Fibroblast of lung (primary cell): ENCODE measurements at regions not wholly inside any gene's neighbourhood (a gene's known extent, or its start where the extent isn't known, plus 50 kb on each side); places are given as distances from the start of the nearest gene placed in this dataset.

Source experiments
- DNase-seq, 2 donors: peaks; one replicate each; pipeline versions ENCODE4 v3.0.0 to v3.0.0-alpha.2; 2010; ENCODE audit warnings: low read depth in 2 of 2
- H2AFZ ChIP-seq: 2 replicates; pipeline ENCODE4 v1.5.1; 2012; ENCODE audit warnings: low read length, control low read depth, inconsistent platforms
- H3K27ac ChIP-seq: 2 replicates; pipeline ENCODE4 v1.5.1; 2011; ENCODE audit warnings: low read length, control low read depth; ENCODE audit not compliant: insufficient read depth
- H3K27me3 ChIP-seq: 2 replicates; pipeline ENCODE4 v1.5.1; 2011; ENCODE audit warnings: mild to moderate bottlenecking, low read length; ENCODE audit not compliant: control insufficient read depth, insufficient read depth
- H3K36me3 ChIP-seq: 2 replicates; pipeline ENCODE4 v1.5.1; 2011; ENCODE audit warnings: low read length; ENCODE audit not compliant: control insufficient read depth, insufficient read depth
- H3K4me1 ChIP-seq: 2 replicates; pipeline ENCODE4 v1.5.1; 2011; ENCODE audit warnings: low read length; ENCODE audit not compliant: control insufficient read depth, insufficient read depth; ENCODE audit errors: extremely low read depth
- H3K4me2 ChIP-seq: 2 replicates; pipeline ENCODE4 v1.5.1; 2011; ENCODE audit warnings: low read length, control low read depth; ENCODE audit not compliant: insufficient read depth; ENCODE audit errors: extremely low read depth
- H3K4me3 ChIP-seq, 4 experiments: fragments of 200-600 bp in 1 of 4; sonication (generic) in 1 of 4; replicated peaks in 1 of 4; 2 replicates each; pipeline ENCODE4 v1.5.1; 2011 to 2016; ENCODE audit warnings: low read length in 4 of 4, low read depth in 3 of 4, mild to moderate bottlenecking in 3 of 4, control low read depth in 2 of 4, inconsistent platforms in 1 of 4, mixed read lengths in 1 of 4; ENCODE audit not compliant: insufficient read depth in 1 of 4; ENCODE audit errors: control extremely low read depth in 1 of 4
- H3K79me2 ChIP-seq: 2 replicates; pipeline ENCODE4 v1.5.1; 2012; ENCODE audit warnings: mild to moderate bottlenecking, low read length, inconsistent platforms; ENCODE audit not compliant: control insufficient read depth, insufficient read depth
- H3K9ac ChIP-seq: 2 replicates; pipeline ENCODE4 v1.5.1; 2011; ENCODE audit warnings: mild to moderate bottlenecking, low read length, control low read depth; ENCODE audit not compliant: insufficient read depth
- H3K9me3 ChIP-seq: 2 replicates; pipeline ENCODE4 v1.5.1; 2012; ENCODE audit warnings: low read depth, low read length; ENCODE audit not compliant: control insufficient read depth, insufficient read depth
- H4K20me1 ChIP-seq: 2 replicates; pipeline ENCODE4 v1.5.1; 2011; ENCODE audit warnings: low read length; ENCODE audit not compliant: control insufficient read depth, insufficient read depth; ENCODE audit errors: extremely low read depth
- EZH2 ChIP-seq: IDR thresholded peaks from 2 replicates; pipeline ENCODE4 v1.5.1; 2012; ENCODE audit warnings: low read length, control low read depth, mild to moderate bottlenecking; ENCODE audit errors: missing control alignments
- TF ChIP-seq, protein P1 (sequence below), 2 donors: IDR thresholded peaks in 1 of 2; conservative IDR thresholded peaks in 1 of 2; 1 replicate in 1 of 2; 2 replicates in 1 of 2; pipeline ENCODE4 v1.5.1; 2011 to 2012; ENCODE audit warnings: low read length in 2 of 2, control low read depth in 1 of 2, inconsistent platforms in 1 of 2, low read depth in 1 of 2, mild to moderate bottlenecking in 1 of 2

DNA sequence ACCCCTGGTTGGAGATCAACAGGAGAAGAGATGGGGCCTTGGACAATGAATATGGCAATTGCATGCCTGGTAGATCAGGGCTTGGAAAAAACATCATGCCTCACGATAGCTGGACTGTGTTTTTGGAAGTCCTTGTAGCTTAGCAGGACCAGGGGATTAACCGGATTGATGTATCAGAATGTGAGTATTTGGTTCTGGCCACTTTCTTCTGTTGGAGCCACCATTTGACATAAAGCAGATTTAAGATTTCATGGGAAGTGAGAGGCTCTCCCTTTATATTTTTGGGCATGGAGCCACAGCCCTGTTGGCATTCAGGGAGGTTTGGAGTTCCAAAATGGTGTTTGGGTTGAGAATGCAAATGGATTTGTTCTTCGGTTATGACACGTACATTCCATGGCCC lies 424.7 kb upstream of the MAF start:
- Histone ChIP-seq H4K20me1 (no peaks in the 10 kb centered on the region), H3K27ac (no peak overlapping the region), H3K9ac (no peak overlapping the region), H3K4me3 (no peak overlapping the region), H3K4me1 (no peaks in the 10 kb centered on the region), H3K27me3 (no peaks in the 10 kb centered on the region), H2AFZ (no peak overlapping the region), H3K4me2 (no peak overlapping the region), H3K36me3 (no peaks in the 10 kb centered on the region), H3K79me2 (no peaks in the 10 kb centered on the region), H3K9me3 (no peaks in the 10 kb centered on the region)
- TF ChIP-seq, protein P1, sequence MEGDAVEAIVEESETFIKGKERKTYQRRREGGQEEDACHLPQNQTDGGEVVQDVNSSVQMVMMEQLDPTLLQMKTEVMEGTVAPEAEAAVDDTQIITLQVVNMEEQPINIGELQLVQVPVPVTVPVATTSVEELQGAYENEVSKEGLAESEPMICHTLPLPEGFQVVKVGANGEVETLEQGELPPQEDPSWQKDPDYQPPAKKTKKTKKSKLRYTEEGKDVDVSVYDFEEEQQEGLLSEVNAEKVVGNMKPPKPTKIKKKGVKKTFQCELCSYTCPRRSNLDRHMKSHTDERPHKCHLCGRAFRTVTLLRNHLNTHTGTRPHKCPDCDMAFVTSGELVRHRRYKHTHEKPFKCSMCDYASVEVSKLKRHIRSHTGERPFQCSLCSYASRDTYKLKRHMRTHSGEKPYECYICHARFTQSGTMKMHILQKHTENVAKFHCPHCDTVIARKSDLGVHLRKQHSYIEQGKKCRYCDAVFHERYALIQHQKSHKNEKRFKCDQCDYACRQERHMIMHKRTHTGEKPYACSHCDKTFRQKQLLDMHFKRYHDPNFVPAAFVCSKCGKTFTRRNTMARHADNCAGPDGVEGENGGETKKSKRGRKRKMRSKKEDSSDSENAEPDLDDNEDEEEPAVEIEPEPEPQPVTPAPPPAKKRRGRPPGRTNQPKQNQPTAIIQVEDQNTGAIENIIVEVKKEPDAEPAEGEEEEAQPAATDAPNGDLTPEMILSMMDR (conservative IDR thresholded peaks at IDR 0.05 in 1 of 2, IDR thresholded peaks at IDR 0.05 in 1 of 2; ENCODE audit: low read depth in 1 of 2, low read length in 2 of 2), result no peak
- no peak for TF ChIP-seq EZH2
- DNase-seq, result no peak

DNA sequence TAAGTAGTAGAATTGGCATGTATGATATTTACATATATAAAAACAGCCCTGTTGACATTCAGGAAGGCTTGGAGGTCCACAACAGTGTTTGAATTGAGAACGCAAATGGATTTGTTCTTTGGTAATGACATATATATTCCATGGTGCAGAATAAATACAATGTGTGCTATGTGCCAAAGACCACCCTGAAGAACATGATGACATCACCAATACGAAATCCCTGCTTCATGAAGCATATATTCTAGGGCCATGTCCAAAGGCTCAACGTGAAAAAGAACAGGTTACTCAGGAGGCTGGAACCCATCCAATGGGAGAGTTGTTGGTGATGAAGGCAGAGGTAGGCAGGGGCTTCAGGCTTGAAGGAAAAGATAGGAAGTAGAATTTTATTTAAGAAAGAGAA lies 423.9 kb upstream of the MAF start:
- Histone ChIP-seq H3K79me2 (no peaks in the 10 kb centered on the region), H3K9me3 (no peaks in the 10 kb centered on the region), H3K27ac (no peak overlapping the region), H3K4me1 (no peaks in the 10 kb centered on the region), H3K9ac (no peak overlapping the region), H3K4me2 (no peak overlapping the region), H4K20me1 (no peaks in the 10 kb centered on the region), H3K36me3 (no peaks in the 10 kb centered on the region), H3K27me3 (no peaks in the 10 kb centered on the region), H2AFZ (no peak overlapping the region), H3K4me3 (no peak overlapping the region)
- no peak for TF ChIP-seq EZH2
- TF ChIP-seq, protein P1 (conservative IDR thresholded peaks at IDR 0.05 in 1 of 2, IDR thresholded peaks at IDR 0.05 in 1 of 2; ENCODE audit: low read depth in 1 of 2, low read length in 2 of 2), result no peak
- DNase-seq, result no peak

DNA sequence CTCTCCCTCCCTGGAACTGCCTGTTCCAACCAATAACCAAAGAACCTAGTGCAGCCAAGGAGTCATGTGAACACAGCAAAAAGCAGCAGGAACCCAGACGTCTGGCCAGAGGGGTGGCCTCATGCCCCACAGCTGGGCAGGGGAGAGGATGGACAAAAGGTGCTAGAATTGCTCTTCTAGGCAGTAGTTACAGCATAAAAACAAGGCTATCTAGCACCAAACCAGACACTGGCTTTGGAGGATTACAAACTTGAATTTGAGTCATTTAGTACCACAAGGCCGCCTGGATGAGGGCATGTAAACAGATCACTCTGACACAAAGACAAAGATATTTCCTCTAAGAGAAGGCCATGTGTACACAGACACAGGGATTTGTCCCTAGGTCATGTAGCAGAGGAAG lies 423.3 kb upstream of the MAF start:
- H3K36me3 ChIP-seq, result no peaks in the 10 kb centered on the region
- no peaks in the 10 kb centered on the region for H3K9me3 ChIP-seq
- no peak overlapping the region for H3K9ac ChIP-seq
- no peaks in the 10 kb centered on the region for H3K27me3 ChIP-seq
- no peak overlapping the region for H3K4me3 ChIP-seq
- no peak overlapping the region for H3K4me2 ChIP-seq
- H3K79me2 ChIP-seq, result no peaks in the 10 kb centered on the region
- TF ChIP-seq, protein P1 (conservative IDR thresholded peaks at IDR 0.05 in 1 of 2, IDR thresholded peaks at IDR 0.05 in 1 of 2; ENCODE audit: low read depth in 1 of 2, low read length in 2 of 2), result no peak
- no peaks in the 10 kb centered on the region for H4K20me1 ChIP-seq
- H3K27ac ChIP-seq, result no peak overlapping the region
- H2AFZ ChIP-seq, result no peak overlapping the region
- H3K4me1 ChIP-seq, result no peaks in the 10 kb centered on the region
- peak in 1 of 2 donors; percentile 28 for DNase-seq
